Stimulated activated CD4-positive, alpha-beta T cell treated with anti-CD3 and anti-CD28 coated beads, Interleukin-1b, Interleukin-23, amount 100 ng/mL, for 48 hours (primary cell): ENCODE measurements at regions not wholly inside any gene's neighbourhood (a gene's known extent, or its start where the extent isn't known, plus 50 kb on each side); places are given as distances from the start of the nearest gene placed in this dataset.

ENCODE experiments used
- DNase-seq: peaks from one replicate; pipeline ENCODE4 v3.0.0-alpha.2; 2020

GRCh38 chr6:104572901-104573300, 286.8 kb downstream of the HACE1 start:
- DNase-seq, result no peak

GRCh38 chr6:104566411-104566810, 293.3 kb downstream of the HACE1 start:
- DNase-seq, result no peak

GRCh38 chr6:104563306-104563705, 296.4 kb downstream of the HACE1 start:
- no peak for DNase-seq

- DNase-seq, result no peak
These were observed 300.1 kb downstream of the HACE1 start for GRCh38 chr6:104559435-104560202.

DNA sequence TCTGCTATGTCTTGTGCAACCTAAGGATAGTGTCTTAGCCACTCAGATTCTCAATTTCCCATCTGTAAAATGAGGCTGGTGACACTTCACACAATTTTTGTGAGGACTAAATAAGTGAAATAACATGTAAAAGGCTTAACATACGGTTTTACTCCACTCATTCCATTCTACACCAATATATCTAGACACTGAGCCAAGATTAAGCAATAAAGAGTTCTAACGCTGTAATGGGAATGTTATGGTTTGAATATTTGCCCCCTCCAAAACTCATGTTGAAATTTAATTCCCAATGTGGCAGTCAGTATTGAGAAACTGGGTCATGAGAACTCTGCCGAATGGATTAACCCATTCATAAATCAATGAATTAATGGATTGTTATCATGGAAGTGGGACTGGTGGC, 301.0 kb downstream of the HACE1 start:
- no peak for DNase-seq

- no peak for DNase-seq
These were observed 311.4 kb downstream of the HACE1 start for GRCh38 chr6:104548297-104548696.

DNA sequence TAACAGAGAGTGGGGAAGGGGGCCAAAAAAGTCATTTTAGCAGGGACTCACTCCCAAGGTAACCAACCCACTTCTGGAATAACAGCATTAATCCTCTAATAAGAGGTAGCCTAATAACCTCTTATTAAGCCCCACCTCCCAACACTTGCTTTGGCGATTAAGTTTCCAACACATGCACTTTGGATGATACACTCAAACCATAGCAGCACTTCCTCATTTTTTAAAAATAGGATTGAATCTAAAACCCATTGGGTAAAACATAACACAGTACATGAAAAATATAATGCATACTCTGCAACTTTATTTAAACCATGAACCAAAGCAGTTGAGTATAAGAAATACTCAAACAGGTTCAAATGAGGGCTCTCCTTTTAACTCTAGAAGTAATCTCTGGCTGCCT, 318.3 kb downstream of the HACE1 start:
- DNase-seq, result no peak

DNA sequence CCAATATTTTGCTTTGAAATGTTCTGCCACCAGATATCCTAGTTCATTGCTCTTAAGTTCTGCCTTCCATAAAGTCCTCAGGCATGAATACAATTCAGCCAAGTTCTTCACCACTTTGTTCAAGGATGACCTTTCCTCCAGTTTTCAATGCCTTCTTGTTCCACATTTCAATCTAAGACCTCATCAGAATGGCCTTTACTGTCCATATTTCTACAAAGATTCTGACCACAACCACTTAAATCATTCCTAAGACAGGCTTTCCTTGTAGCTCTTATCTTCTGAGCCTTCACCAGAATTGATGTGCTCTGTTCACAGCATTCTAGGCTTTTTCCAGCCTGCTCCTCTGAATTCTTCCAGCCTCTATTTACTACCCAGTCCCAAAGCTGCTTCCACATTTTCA, 319.0 kb downstream of the HACE1 start:
- no peak for DNase-seq

DNA sequence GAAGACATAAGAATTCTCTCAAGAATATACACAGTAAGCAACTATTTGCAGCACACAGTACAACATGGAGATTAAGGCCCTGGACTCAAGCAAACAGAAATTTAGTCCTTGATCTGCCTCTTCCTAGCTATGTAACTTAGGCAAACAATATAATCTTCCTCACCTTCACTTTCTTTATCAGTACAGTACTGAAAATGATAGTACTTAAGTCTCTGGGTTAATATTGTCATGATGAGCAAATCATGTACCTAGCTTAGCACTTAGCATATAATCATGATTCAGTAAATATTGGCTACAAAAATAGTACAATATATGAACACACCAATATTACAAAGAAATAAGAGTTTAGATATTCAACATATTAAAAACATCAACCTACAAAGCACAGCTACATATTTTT, 320.5 kb downstream of the HACE1 start:
- DNase-seq, result no peak

DNA sequence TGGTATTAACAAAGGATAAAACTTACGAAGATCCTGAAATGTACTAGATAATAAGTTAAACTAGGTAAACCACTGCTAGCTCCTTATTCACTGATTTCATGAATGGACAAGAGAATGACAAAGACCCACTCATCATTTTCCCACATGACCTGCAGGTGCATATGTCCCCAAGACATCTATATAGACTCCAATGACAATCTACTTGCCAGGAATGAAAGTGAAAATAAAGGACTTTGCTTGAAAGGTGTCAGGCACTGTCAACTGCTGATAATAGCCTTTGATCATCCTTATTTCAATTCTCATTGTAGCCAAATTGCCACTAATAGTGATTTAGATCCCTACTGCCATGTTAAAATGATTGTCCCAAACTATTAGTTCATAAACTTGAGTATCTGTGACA, 321.8 kb downstream of the HACE1 start:
- no peak for DNase-seq

DNA sequence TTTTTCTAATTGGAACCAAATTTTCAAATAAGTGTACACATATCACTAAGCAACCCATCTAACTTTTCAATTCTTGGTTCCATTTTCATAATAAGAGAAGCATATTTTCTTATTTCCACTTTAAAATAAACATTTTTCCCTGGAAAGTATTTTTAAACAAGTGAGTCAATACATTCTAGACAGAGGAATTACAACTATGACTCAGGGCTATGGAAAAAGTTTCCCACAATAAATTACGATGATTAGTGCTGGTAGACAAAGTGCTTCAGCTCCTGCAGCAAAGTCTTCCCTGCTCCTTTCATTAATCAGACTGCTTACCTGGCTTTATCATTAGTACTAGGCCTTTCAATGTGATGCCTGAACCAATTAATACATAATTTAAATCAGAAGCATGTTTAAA, 322.5 kb downstream of the HACE1 start:
- no peak for DNase-seq

DNA sequence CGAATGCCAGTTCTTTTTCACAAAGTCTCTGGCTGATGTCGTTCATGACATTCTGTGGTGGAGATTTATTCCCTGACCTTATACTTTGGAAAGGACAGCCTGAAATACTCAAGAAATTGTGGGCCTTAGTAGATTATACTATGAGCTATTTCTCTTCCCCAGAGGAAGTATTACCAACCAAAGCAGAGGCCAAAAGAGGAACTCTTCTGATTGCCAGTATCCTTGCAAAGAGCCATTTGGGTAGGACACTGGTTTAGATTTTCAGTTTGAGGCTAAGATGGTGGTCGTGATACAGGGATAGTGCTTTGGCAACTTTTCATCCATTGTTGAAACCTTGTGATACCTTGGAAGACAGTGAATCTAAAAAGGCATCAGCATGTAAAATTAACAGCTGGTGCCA, 327.3 kb downstream of the HACE1 start:
- DNase-seq, result no peak

- no peak for DNase-seq
These were observed 328.1 kb downstream of the HACE1 start for GRCh38 chr6:104531646-104532045.

DNA sequence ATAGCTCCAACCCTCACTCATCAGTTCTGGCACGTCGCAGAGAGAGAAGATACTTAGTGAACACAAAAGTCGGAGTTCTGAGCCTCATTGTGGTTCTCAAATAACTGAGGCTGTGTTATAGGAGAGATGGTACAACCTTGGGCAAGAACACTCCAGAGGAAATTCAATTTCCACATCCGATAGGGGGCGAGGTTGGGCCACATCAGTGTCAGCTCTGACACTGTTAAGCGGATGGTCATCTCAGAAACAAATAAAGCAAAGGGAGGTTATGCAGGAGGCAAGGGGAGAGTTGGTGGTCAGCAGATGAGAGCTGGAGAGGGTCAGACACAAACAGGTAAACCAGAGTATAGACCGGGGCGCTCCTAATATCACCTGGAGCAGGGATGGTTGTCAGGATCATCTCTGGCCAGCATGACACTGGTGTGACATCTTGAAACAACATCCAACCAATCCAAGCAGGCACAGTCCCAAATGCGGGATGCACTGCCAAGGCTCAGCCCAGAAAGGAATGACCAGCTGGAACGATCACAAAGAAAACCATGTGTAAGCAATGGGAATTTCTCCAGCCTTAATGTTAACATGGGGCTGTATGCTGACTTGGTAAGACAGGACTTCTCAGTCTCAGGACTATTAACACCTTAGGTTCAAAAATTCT, 331.8 kb downstream of the HACE1 start:
- no peak for DNase-seq

DNA sequence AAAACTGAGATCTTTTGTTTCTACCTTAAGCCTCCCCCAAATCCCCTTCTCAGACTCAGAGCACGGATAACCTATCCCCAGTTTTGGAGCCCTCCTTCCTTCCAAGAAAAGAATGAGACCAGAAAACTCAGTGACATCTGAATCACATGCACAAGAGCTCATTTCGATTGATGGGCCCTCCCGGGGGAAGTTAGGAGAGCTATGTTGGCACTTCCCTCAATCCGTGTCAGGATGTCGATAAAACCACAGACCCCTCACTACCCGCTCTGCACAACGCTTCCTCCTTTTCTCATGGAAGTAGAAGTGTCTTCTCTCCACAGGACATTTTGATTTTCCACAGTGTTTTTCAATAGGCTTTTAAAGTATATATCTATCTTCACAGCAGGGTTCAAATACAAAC, 332.4 kb downstream of the HACE1 start:
- DNase-seq, result no peak

DNA sequence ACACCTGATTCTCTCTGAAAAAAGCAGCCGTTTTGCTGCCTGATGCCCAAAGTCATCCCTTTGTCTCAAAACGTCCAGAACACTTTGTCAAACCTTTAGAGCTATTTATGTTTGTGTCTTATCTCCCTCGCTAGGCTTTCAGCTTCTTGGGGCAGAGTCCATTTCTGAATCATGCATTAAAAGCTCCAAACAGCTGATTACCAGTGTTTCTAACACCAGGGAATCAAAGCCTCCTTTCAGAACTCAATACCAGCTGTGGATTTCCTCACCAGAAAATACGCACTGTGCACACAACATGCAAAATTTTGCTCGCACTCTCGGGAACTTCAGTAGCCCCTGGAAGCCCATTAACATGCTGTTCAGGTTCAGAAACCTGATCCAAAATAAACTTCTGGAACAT, 333.3 kb downstream of the HACE1 start:
- no peak for DNase-seq

DNA sequence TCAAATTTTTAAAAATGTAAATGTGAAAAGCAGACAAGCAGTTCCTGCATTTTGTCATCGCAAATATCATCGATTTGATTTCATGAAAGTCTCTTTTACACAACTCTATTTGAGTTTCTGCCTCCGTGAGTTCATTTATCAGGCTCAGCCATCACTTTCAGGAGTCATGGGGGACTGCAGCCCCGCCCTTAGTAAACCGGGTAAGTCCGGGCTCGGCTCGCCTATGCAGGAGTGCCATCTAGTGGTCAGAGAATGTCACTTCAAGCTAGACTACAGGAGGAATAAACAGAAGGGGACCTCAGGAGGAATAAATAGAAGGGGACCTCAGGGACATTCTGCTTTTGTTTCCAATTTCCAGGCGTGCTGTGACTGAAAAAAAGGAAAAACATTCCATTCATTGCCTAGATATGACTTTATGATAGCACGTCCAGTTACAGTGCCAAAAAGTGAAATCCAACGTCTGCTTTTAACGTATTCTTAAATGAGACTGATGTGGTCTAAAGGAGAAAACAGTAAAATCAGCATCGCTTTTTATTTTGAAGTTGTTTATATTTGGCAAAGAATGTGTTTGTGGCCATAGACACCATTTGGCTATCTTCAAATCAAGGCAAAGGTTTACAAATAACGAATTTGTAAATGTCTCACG, 333.9 kb downstream of the HACE1 start:
- peak; percentile 73 for DNase-seq

GRCh38 chr6:104522533-104522932, 337.2 kb downstream of the HACE1 start:
- no peak for DNase-seq

- DNase-seq, result no peak
These were observed 338.5 kb downstream of the HACE1 start for GRCh38 chr6:104521176-104521575.

- DNase-seq, result no peak
These were observed 340.2 kb downstream of the HACE1 start for GRCh38 chr6:104519566-104519965.

GRCh38 chr6:104509355-104509754, 350.4 kb downstream of the HACE1 start:
- no peak for DNase-seq

DNA sequence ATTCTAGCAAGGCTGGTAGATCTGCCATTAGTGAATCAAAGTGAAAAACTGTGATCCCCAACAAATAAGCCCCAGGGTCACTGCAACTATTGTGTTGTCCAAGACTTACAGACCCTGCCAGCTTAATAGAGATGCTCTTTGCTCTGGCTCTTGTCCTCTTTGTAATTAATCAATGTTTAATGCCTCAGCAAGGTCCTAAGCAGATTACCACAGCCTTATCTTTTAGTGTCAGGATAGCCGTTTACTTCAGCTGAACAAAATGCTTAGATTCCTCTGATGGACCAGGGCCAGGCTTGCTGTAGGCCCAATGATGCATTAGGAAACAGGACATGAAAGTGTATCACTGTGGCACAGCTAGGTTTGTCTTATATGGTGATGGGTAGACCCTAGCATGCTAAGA, 353.3 kb downstream of the HACE1 start:
- no peak for DNase-seq

GRCh38 chr6:104505838-104506237, 353.9 kb downstream of the HACE1 start:
- no peak for DNase-seq

DNA sequence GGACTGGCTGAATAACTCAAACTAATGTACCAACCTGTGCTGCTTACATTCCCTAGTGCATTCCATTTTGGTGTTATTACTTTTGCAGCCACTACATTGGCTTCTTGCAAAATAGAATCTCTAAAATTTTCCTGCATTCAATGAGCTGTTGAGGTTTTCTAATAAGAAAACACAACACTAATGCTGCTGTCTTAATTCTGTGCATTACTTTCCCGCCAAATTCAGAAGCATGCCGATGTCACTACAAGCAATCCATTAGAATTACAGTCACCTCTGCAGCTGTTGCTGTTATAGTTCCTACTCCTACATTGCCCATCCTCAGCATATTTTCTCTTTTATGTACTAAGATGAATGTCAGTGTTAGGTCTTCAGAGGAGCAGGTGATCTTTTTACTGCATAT, 359.5 kb downstream of the HACE1 start:
- no peak for DNase-seq
